OCI-LY7 (cell line): ENCODE measurements at regions not wholly inside any gene's neighbourhood (a gene's known extent, or its start where the extent isn't known, plus 50 kb on each side); places are given as distances from the start of the nearest gene placed in this dataset.

Source experiments
- CTCF ChIP-seq: fragments of 200-600 bp; sonication (generic); conservative IDR thresholded peaks from 2 replicates; pipeline ENCODE4 v1.5.1; 2014; ENCODE audit warnings: mild to moderate bottlenecking, antibody characterized with exemption, low read length, moderate library complexity, mixed read lengths
- EZH2phosphoT487 ChIP-seq: fragments of 200-600 bp; sonication (generic); IDR thresholded peaks from 2 replicates; pipeline ENCODE4 v1.6.1; 2018; ENCODE audit warnings: low read depth, borderline replicate concordance, mild to moderate bottlenecking, mixed run types, antibody characterized with exemption, low read length, moderate library complexity, mixed read lengths

GRCh38 chr6:47129129-47129528 is 87.0 kb upstream of the ADGRF1 start:
- no peak for TF ChIP-seq CTCF
- no peak for TF ChIP-seq EZH2phosphoT487
